ENCODE measurements at regions not wholly inside any gene's neighbourhood (a gene's known extent, or its start where the extent isn't known, plus 50 kb on each side); places are given as distances from the start of the nearest gene placed in this dataset.
A peak's percentile ranks its signal among the peaks of the same experiment; 100 is the strongest.

- intact Hi-C loops (cut with micrococcal nuclease; ENCODE audit: unreplicated experiment): no loop called here
- peak; percentile 17 for DNase-seq (ENCODE audit: low spot score)
- CTCF ChIA-PET: no interaction called here
- Histone ChIP-seq H3K4me1 (ENCODE audit: insufficient read depth, low read length, poor library complexity, severe bottlenecking) (peaks cover 5% of the 10 kb centered on the region), H3K36me3 (ENCODE audit: insufficient read depth, low read length, poor library complexity, severe bottlenecking) (no peaks in the 10 kb centered on the region), H3K27me3 (replicated peaks; ENCODE audit: insufficient read depth, low read depth, low read length, poor library complexity) (no peaks in the 10 kb centered on the region), H3K4me3 (ENCODE audit: low read depth, low read length, poor library complexity, severe bottlenecking) (no peak overlapping the region), H3K9me3 (ENCODE audit: low read depth, low read length, poor library complexity, severe bottlenecking) (no peaks in the 10 kb centered on the region), H3K27ac (ENCODE audit: low read depth, low read length, poor library complexity, severe bottlenecking) (no peak overlapping the region)
- BruUV-seq (replicated peaks): no TSS peak
- TF ChIP-seq CTCF (conservative IDR thresholded peaks at IDR 0.05; ENCODE audit: low read depth, low read length): no peak
- TF ChIP-seq EZH2 (IDR thresholded peaks at IDR 0.05; ENCODE audit: borderline replicate concordance, low read depth, low read length, poor library complexity, severe bottlenecking): no peak
- POLR2A ChIA-PET (ENCODE audit: low non-redundant PET): interaction anchor here (0.7 kb wide), 1 partner anchor 281 kb away, joined by 3 read pairs; no protein-coding TSS in a partner anchor
These were observed 327.5 kb upstream of the HNRNPA3 start for GRCh38 chr2:176885001-176885643.

DNA sequence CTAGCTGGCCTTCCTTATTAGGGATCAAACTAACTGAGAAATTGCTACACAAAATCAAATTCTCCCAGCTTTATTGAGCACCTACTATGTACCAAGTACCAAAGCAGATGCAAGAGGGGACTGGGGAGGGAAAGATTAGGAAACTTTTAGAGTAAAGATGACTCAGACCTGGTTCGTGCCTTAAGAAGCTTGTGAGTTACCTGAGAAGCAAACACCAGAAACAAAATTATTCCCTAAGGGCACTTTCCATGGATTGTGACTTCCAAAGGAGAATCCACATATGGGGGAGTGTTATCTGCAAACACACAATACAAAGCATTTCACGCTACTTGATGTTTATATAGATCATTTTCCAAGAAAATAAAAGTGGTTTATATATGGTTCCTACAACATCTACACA lies 326.9 kb upstream of the HNRNPA3 start:
- Histone ChIP-seq H3K36me3 (ENCODE audit: insufficient read depth, low read length, poor library complexity, severe bottlenecking) (no peaks in the 10 kb centered on the region), H3K4me3 (ENCODE audit: low read depth, low read length, poor library complexity, severe bottlenecking) (no peak overlapping the region), H3K27me3 (replicated peaks; ENCODE audit: insufficient read depth, low read depth, low read length, poor library complexity) (no peaks in the 10 kb centered on the region), H3K4me1 (ENCODE audit: insufficient read depth, low read length, poor library complexity, severe bottlenecking) (peaks cover 5% of the 10 kb centered on the region), H3K9me3 (ENCODE audit: low read depth, low read length, poor library complexity, severe bottlenecking) (no peaks in the 10 kb centered on the region), H3K27ac (ENCODE audit: low read depth, low read length, poor library complexity, severe bottlenecking) (no peak overlapping the region)
- DNase-seq (ENCODE audit: low spot score): no peak
- TF ChIP-seq CTCF (conservative IDR thresholded peaks at IDR 0.05; ENCODE audit: low read depth, low read length) (no peak), EZH2 (IDR thresholded peaks at IDR 0.05; ENCODE audit: borderline replicate concordance, low read depth, low read length, poor library complexity, severe bottlenecking) (no peak)
- ChIA-PET CTCF (no interaction called here), POLR2A (ENCODE audit: low non-redundant PET) (interaction anchor here (0.7 kb wide), 1 partner anchor 280 kb away, joined by 3 read pairs; no protein-coding TSS in a partner anchor)
- BruUV-seq (replicated peaks): no TSS peak
- intact Hi-C loops (cut with micrococcal nuclease; ENCODE audit: unreplicated experiment): no loop called here

GRCh38 chr2:176891105-176891504 lies 321.5 kb upstream of the HNRNPA3 start:
- no peaks in the 10 kb centered on the region for H3K9me3 ChIP-seq (ENCODE audit: low read depth, low read length, poor library complexity, severe bottlenecking)
- no peaks in the 10 kb centered on the region for H3K27me3 ChIP-seq (replicated peaks; ENCODE audit: insufficient read depth, low read depth, low read length, poor library complexity)
- no peaks in the 10 kb centered on the region for H3K4me1 ChIP-seq (ENCODE audit: insufficient read depth, low read length, poor library complexity, severe bottlenecking)
- intact Hi-C loops (cut with micrococcal nuclease; ENCODE audit: unreplicated experiment): no loop called here
- no TSS peak for BruUV-seq (replicated peaks)
- DNase-seq (ENCODE audit: low spot score): no peak
- H3K27ac ChIP-seq (ENCODE audit: low read depth, low read length, poor library complexity, severe bottlenecking): no peak overlapping the region
- H3K36me3 ChIP-seq (ENCODE audit: insufficient read depth, low read length, poor library complexity, severe bottlenecking): no peaks in the 10 kb centered on the region
- CTCF ChIA-PET: no interaction called here
- no peak for TF ChIP-seq EZH2 (IDR thresholded peaks at IDR 0.05; ENCODE audit: borderline replicate concordance, low read depth, low read length, poor library complexity, severe bottlenecking)
- no peak for TF ChIP-seq CTCF (conservative IDR thresholded peaks at IDR 0.05; ENCODE audit: low read depth, low read length)
- POLR2A ChIA-PET (ENCODE audit: low non-redundant PET): no interaction called here
- no peak overlapping the region for H3K4me3 ChIP-seq (ENCODE audit: low read depth, low read length, poor library complexity, severe bottlenecking)
